HFFc6 (cell line): ENCODE measurements at regions not wholly inside any gene's neighbourhood (a gene's known extent, or its start where the extent isn't known, plus 50 kb on each side); places are given as distances from the start of the nearest gene placed in this dataset.
"Not testable (repeated sequence)": the region's sequence is repeated elsewhere in the genome, so short reads cannot be mapped to it uniquely, and the experiment has no call there.

ENCODE experiments used
- DNase-seq: peaks from one replicate; pipeline ENCODE4 v3.0.0-alpha.2; 2018
- H3K27ac Mint-ChIP-seq: 2 replicates; pipeline ENCODE4 v1.8.0; 2020; ENCODE audit warnings: mild to moderate bottlenecking, mixed read lengths
- H3K27me3 Mint-ChIP-seq: 2 replicates; pipeline ENCODE4 v1.8.0; 2021; ENCODE audit warnings: mild to moderate bottlenecking, moderate library complexity, mixed read lengths; ENCODE audit not compliant: insufficient read depth
- H3K36me3 Mint-ChIP-seq: 2 replicates; pipeline ENCODE4 v1.8.0; 2021; ENCODE audit warnings: low read depth, mixed read lengths
- H3K4me1 Mint-ChIP-seq: 2 replicates; pipeline ENCODE4 v1.8.0; 2020; ENCODE audit warnings: low read depth, mixed read lengths
- H3K4me3 Mint-ChIP-seq: 2 replicates; pipeline ENCODE4 v1.8.0; 2020; ENCODE audit warnings: mild to moderate bottlenecking, moderate library complexity, mixed read lengths
- H3K9me3 Mint-ChIP-seq: 2 replicates; pipeline ENCODE4 v1.8.0; 2020; ENCODE audit warnings: mild to moderate bottlenecking, mixed read lengths
- CTCF ChIP-seq: fragments of 200-600 bp; sonication (generic); IDR thresholded peaks from 2 replicates; pipeline ENCODE4 v1.5.0; 2021; ENCODE audit warnings: antibody characterized with exemption, mild to moderate bottlenecking

GRCh38 chr5:169519358-169519757, 64.2 kb upstream of the SPDL1 start:
- TF ChIP-seq CTCF: no peak
- peaks cover 4% of the 10 kb centered on the region; the same call in 1 of the 2 replicates for H3K27me3 Mint-ChIP-seq
- no peaks in the 10 kb centered on the region for H3K4me1 Mint-ChIP-seq
- H3K36me3 Mint-ChIP-seq: no peaks in the 10 kb centered on the region
- no peak overlapping the region for H3K4me3 Mint-ChIP-seq
- no peak for DNase-seq
- H3K27ac Mint-ChIP-seq: no peak overlapping the region
- H3K9me3 Mint-ChIP-seq: peaks cover 10% of the 10 kb centered on the region; the same call in 1 of the 2 replicates

- H3K36me3 Mint-ChIP-seq, DNase-seq, H3K27ac Mint-ChIP-seq, H3K4me1 Mint-ChIP-seq, H3K4me3 Mint-ChIP-seq, H3K27me3 Mint-ChIP-seq: not testable (repeated sequence)
- H3K9me3 Mint-ChIP-seq: peaks cover 10% of the 10 kb centered on the region; the same call in 1 of the 2 replicates
These were observed 64.8 kb upstream of the SPDL1 start for GRCh38 chr5:169518779-169519178.

GRCh38 chr5:169512385-169512784, 71.2 kb upstream of the SPDL1 start:
- TF ChIP-seq CTCF: no peak
- DNase-seq: no peak
- Mint-ChIP-seq H3K27me3 (peaks cover 7% of the 10 kb centered on the region; the same call in 1 of the 2 replicates), H3K27ac (no peak overlapping the region), H3K9me3 (peaks cover 5% of the 10 kb centered on the region; the same call in 1 of the 2 replicates), H3K4me3 (no peak overlapping the region), H3K36me3 (no peaks in the 10 kb centered on the region), H3K4me1 (no peaks in the 10 kb centered on the region)

- Mint-ChIP-seq H3K27me3 (peaks cover 7% of the 10 kb centered on the region; the same call in 1 of the 2 replicates), H3K27ac (no peak overlapping the region), H3K4me3 (no peak overlapping the region), H3K9me3 (peaks cover 4% of the 10 kb centered on the region; the same call in 1 of the 2 replicates), H3K36me3 (no peaks in the 10 kb centered on the region), H3K4me1 (no peaks in the 10 kb centered on the region)
- DNase-seq: no peak
- TF ChIP-seq CTCF: peak; percentile 27
These were observed 71.9 kb upstream of the SPDL1 start for GRCh38 chr5:169511708-169512107.

GRCh38 chr5:169507051-169507450, 76.5 kb upstream of the SPDL1 start:
- Mint-ChIP-seq H3K4me3 (no peak overlapping the region), H3K4me1 (no peaks in the 10 kb centered on the region), H3K9me3 (peaks cover 4% of the 10 kb centered on the region; the same call in 1 of the 2 replicates), H3K27ac (no peak overlapping the region), H3K27me3 (no peaks in the 10 kb centered on the region), H3K36me3 (no peaks in the 10 kb centered on the region)
- no peak for DNase-seq
- no peak for TF ChIP-seq CTCF

- H3K9me3 Mint-ChIP-seq: peaks cover 2% of the 10 kb centered on the region; the same call in 1 of the 2 replicates
- no peaks in the 10 kb centered on the region for H3K36me3 Mint-ChIP-seq
- H3K27me3 Mint-ChIP-seq: no peaks in the 10 kb centered on the region
- no peak overlapping the region for H3K4me3 Mint-ChIP-seq
- no peak for DNase-seq
- H3K4me1 Mint-ChIP-seq: no peaks in the 10 kb centered on the region
- H3K27ac Mint-ChIP-seq: no peak overlapping the region
- no peak for TF ChIP-seq CTCF
These were observed 79.7 kb upstream of the SPDL1 start for GRCh38 chr5:169503886-169504285.
